C4-2B (cell line): ENCODE measurements at regions not wholly inside any gene's neighbourhood (a gene's known extent, or its start where the extent isn't known, plus 50 kb on each side); places are given as distances from the start of the nearest gene placed in this dataset.
"Not testable (repeated sequence)": the region's sequence is repeated elsewhere in the genome, so short reads cannot be mapped to it uniquely, and the experiment has no call there.

Experiments used
- ZFX ChIP-seq: fragments of 450-650 bp; IDR thresholded peaks from 2 replicates; pipeline ENCODE4 v1.6.1; 2017
- TF ChIP-seq, protein P1 (sequence below): fragments of 450-650 bp; conservative IDR thresholded peaks from 2 replicates; pipeline ENCODE4 v1.5.1; 2017; ENCODE audit warnings: mild to moderate bottlenecking

DNA sequence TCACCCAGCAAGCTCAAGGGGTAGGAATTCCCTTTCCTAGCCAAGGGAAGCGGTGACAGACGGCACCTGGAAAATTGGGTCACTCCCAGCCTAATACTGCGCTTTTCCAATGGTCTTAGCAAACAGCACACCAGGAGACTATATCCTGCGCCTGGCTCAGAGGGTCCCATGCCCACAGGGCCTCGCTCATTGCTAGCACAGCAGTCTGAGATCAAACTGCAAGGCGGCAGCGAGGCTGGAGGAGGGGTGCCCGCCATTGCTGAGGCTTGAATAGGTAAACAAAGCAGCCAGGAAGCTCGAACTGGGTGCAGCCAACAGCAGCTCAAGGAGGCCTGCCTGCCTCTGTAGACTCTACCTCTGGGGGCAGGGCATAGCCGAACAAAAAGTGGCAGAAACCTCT, 500.4 kb upstream of the ANO3 start:
- TF ChIP-seq, protein P1, sequence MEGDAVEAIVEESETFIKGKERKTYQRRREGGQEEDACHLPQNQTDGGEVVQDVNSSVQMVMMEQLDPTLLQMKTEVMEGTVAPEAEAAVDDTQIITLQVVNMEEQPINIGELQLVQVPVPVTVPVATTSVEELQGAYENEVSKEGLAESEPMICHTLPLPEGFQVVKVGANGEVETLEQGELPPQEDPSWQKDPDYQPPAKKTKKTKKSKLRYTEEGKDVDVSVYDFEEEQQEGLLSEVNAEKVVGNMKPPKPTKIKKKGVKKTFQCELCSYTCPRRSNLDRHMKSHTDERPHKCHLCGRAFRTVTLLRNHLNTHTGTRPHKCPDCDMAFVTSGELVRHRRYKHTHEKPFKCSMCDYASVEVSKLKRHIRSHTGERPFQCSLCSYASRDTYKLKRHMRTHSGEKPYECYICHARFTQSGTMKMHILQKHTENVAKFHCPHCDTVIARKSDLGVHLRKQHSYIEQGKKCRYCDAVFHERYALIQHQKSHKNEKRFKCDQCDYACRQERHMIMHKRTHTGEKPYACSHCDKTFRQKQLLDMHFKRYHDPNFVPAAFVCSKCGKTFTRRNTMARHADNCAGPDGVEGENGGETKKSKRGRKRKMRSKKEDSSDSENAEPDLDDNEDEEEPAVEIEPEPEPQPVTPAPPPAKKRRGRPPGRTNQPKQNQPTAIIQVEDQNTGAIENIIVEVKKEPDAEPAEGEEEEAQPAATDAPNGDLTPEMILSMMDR: not testable (repeated sequence)
- TF ChIP-seq ZFX: not testable (repeated sequence)
